Activated T-cell treated with anti-CD3 and anti-CD28 coated beads, Interleukin-2, amount 50 U/mL, for 48 hours (primary cell): ENCODE measurements at regions not wholly inside any gene's neighbourhood (a gene's known extent, or its start where the extent isn't known, plus 50 kb on each side); places are given as distances from the start of the nearest gene placed in this dataset.
A peak's percentile ranks its signal among the peaks of the same experiment; 100 is the strongest.

Experiments
- DNase-seq, 2 experiments: peaks; one replicate each; pipeline ENCODE4 v3.0.0-alpha.2; 2020

DNA sequence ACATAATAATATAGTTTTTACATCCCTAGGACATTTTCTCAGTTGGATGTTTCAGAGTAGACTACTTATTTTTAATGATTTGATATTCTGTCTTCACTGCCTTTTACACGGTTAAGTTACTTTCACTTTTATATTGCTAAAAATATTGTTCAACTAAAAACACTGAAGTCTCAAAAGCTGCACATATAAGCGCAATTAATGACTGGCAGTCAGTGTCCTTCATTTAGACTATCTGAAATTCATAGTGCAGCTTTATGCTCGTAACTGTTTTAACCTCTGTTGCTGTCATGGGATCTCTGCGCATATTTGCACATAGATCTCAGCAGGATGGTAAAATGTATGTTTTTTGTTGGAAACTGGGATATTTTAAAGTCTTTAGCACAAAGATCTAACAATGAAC, 864.3 kb downstream of the SLITRK6 start:
- DNase-seq, result no peak

DNA sequence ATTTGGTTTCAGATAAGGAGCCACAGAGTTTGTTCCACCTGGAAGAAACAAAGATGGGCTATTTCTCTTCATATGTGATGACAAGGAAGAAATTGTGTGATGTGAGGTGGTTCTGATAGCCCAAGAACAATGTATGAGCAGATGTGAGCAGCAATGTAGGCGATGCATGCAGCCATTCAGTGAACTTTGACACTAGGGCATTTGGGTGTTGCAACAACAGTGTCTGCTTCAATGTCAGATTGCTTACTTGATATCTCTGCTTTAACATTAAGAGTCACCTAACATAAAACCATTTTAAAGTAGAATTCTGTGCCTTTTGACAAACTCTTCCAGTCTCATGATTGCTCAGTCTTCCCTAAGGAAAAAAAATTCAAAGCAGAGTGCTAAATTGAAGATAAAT, 865.4 kb downstream of the SLITRK6 start:
- DNase-seq, result no peak

DNA sequence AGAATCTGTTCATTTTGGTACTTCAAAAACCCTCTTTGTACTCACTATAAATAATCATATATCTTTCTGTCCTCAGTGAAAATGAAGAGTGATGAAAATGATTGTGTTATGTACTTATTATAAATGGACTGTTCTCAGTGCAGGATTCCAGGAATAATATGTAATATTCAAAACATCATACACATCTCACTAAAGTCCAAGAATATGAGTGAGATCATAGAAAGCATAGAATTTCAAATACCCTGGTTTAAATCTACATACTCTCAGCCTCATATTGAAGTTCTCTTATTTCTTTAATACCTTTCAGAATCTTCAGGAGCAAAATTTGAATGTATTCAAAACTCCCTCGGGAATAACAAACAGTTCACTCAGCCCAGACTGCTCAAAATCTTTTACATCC, 868.0 kb downstream of the SLITRK6 start:
- DNase-seq, result no peak

DNA sequence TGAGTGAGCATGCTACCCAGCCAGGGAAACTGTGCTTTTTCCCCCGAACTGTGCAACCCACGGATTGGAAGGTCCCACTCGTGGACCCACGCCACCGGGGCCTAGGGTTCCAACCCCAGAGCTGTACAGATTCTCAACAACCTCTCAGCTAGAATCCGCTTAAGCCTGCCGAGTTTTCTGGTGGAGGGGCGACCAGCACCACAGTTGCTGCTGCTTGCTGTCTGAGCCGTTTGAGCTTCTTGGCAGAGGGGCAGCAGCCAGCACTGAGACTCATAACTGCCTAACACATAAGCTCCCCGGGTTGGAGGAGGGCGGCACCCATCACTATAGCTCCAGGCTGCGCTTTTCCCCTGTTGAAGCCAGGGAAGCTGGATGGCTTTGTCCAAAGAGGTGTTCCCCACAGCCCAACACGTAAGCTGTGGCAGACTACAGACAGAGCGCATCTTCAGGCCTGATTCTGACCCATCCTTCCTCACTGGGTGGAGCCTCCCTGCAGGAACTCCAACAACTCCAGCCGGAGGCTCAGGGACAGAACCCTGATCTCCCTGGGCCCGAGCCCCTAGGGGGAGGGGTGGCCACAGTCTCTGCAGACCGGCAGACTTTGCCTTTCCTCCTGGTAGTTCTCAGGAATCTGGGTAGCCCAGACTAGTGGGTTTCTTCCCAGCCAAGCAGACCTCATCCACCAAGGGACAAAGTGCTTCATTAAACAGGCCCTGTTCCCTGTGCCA, 871.6 kb downstream of the SLITRK6 start:
- DNase-seq, result no peak

DNA sequence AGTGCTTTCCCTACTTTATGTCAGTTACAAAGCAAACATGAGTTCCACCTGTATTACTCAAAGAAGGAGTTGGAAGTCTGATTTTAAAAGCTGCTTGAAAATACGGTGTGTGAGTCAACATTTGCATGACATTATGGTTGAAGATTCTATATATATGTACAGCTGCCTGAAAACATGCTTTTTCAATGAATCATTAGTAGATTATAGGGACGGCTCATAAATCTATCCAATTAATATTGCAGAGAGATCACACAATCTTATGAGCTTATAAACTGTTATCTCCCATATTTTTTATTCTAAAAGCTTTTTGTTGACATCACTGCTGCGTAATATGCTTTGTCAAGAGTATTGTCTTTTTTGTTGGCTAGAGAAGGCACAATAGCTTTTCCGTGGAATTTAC, 873.8 kb downstream of the SLITRK6 start:
- no peak for DNase-seq

- DNase-seq, result no peak
Measured at GRCh38 chr13:84923831-84924230, 875.4 kb downstream of the SLITRK6 start.

- no peak for DNase-seq
Measured at GRCh38 chr13:84917252-84917878, 881.9 kb downstream of the SLITRK6 start.

GRCh38 chr13:84912720-84913119, 886.5 kb downstream of the SLITRK6 start:
- no peak for DNase-seq

- no peak for DNase-seq
Measured at GRCh38 chr13:84910423-84910822, 888.8 kb downstream of the SLITRK6 start.

GRCh38 chr13:84903391-84903790, 895.8 kb downstream of the SLITRK6 start:
- DNase-seq, result no peak

- DNase-seq, result no peak
Measured at GRCh38 chr13:84902243-84902642, 897.0 kb downstream of the SLITRK6 start.

GRCh38 chr13:84896128-84896527, 903.1 kb downstream of the SLITRK6 start:
- peak; percentile 42 to 52 for DNase-seq

GRCh38 chr13:84894749-84895148, 904.5 kb downstream of the SLITRK6 start:
- DNase-seq, result no peak

- DNase-seq, result no peak
Measured at GRCh38 chr13:84885868-84886267, 913.4 kb downstream of the SLITRK6 start.

DNA sequence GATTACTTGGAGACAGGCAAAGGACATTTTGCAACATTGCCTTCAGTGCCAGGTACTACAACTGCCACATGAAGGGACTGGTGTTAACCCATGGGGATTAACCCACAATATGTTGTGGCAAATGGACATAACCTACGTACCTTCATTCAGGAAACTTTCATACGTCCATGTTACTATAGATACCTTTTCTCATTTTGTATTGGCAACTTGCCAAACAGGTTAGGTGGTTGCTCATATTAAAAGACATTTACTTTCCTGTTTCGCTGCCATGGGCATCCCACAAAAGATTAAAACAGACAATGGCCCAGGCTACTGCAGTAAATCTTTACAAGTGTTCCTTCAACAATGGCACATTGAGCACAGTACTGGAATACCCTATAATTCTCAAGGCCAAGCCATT, 925.3 kb downstream of the SLITRK6 start:
- DNase-seq, result no peak

DNA sequence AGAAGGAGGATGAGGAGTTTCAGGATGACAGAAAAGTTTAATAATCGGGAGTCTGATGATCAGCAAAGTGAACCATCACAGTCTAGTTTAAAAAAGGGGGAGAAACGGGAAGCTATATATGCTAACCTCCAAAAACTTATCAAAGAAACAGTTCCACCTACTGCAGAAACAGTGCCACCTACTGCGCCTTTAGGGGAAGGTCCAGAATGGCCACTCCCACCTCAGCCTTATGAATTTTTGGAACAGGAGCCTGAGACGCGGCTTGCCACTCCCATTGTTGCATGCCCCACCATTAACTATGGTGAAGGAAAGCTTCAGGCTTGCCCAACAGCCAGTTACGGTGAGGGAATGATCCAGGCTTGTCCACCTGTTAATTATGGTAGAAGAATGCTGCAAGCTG, 929.0 kb downstream of the SLITRK6 start:
- no peak for DNase-seq

- DNase-seq, result no peak
Measured at GRCh38 chr13:84867246-84867645, 932.0 kb downstream of the SLITRK6 start.

GRCh38 chr13:84865783-84866221, 933.4 kb downstream of the SLITRK6 start:
- no peak for DNase-seq

GRCh38 chr13:84864341-84864740, 934.9 kb downstream of the SLITRK6 start:
- DNase-seq, result no peak

- no peak for DNase-seq
Measured at GRCh38 chr13:84847107-84847506, 952.1 kb downstream of the SLITRK6 start.

- no peak for DNase-seq
Measured at GRCh38 chr13:84845907-84846619, 953.2 kb downstream of the SLITRK6 start.

DNA sequence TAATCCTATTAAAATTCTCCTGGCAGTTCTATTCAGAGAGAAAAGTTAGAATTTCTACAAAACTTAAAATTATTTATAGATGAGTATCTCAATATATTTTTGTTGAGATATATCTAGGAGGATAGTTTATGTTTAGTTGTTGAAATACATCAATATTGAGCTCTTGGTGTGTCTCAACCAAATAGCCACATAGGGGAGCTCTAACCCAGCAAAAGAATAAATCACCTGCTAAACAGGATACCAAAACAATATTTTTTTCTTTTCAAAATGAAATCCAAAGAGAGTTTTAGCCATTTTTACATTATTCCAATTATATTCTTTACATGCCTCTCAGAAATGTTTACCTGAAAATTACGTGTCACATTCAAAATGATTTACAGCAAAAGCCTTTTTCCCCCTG, 954.7 kb downstream of the SLITRK6 start:
- no peak for DNase-seq

DNA sequence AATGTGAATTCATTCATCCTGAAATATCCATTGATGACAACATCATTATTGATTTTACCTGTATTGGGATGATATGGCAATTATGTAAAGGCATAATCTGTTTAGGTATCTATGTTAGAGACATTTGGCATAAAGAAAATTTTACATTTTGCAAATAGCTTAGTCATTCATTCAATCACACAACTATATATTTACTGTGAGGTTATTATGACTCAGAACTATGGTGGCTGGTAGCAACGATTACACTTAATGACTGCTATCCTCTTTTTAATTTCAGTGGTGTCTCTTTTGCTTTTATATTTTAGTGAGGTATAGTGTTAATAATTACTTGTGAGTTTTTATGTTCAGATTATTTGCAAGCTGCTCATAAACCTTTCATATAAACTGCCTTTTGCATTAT, 955.9 kb downstream of the SLITRK6 start:
- DNase-seq, result no peak

DNA sequence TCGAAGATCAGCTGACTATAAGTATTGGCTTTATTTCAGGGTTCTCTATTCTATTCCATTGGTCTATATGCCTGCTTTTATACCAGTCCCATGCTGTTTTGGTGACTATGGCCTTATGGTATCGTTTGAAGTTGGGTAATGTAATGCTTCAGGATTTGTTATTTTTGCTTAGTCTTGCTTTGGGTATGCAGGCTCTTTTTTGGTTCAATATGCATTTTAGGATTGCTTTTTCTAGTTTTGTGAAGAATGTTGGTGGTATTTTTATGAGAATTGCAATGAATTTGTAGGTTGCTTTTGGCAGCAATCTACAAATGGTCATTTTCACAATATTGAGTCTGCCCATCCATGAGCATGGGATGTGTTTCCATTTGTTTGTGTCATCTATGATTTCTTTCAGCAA, 951.9 kb upstream of the SLITRK1 start:
- no peak for DNase-seq
